ENCODE measurements at regions not wholly inside any gene's neighbourhood (a gene's known extent, or its start where the extent isn't known, plus 50 kb on each side); places are given as distances from the start of the nearest gene placed in this dataset.

GRCh38 chr20:22402550-22402949, 181.8 kb downstream of the FOXA2 start:
- Mint-ChIP-seq H3K9me3 (no peaks in the 10 kb centered on the region), H3K27me3 (ENCODE audit: low read depth) (peaks cover 5% of the 10 kb centered on the region), H3K4me3 (no peak overlapping the region), H3K27ac (no peak overlapping the region), H3K4me1 (ENCODE audit: low read depth) (peaks cover 4% of the 10 kb centered on the region), H3K36me3 (ENCODE audit: low read depth) (no peaks in the 10 kb centered on the region)

- Mint-ChIP-seq H3K27me3 (ENCODE audit: low read depth) (peaks cover 5% of the 10 kb centered on the region), H3K4me1 (ENCODE audit: low read depth) (peaks cover 4% of the 10 kb centered on the region), H3K9me3 (no peaks in the 10 kb centered on the region), H3K4me3 (no peak overlapping the region), H3K36me3 (ENCODE audit: low read depth) (no peaks in the 10 kb centered on the region), H3K27ac (no peak overlapping the region)
These were observed 183.9 kb downstream of the FOXA2 start for GRCh38 chr20:22400440-22400839.

DNA sequence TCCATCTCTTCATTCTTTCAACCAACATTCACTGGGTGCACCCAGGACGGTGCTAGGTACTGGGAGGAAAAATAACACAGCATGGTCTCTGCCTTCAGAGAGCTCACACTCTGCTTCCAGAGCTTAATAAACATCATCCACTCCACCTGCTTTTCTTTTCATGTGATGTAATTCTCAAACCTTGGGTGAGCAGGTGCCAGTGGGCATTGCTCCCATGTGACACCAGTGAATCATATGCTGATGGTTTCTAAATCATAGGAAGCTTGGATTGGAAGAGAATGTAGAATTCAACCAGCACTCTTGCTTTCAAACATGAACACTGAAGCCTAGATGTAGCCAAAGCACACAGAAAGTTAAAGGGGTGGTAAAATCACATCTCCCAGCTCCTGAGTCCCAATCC, 189.8 kb downstream of the FOXA2 start:
- Mint-ChIP-seq H3K36me3 (ENCODE audit: low read depth) (no peaks in the 10 kb centered on the region), H3K4me1 (ENCODE audit: low read depth) (no peaks in the 10 kb centered on the region), H3K27ac (no peak overlapping the region), H3K27me3 (ENCODE audit: low read depth) (no peaks in the 10 kb centered on the region), H3K4me3 (no peak overlapping the region), H3K9me3 (no peaks in the 10 kb centered on the region)

DNA sequence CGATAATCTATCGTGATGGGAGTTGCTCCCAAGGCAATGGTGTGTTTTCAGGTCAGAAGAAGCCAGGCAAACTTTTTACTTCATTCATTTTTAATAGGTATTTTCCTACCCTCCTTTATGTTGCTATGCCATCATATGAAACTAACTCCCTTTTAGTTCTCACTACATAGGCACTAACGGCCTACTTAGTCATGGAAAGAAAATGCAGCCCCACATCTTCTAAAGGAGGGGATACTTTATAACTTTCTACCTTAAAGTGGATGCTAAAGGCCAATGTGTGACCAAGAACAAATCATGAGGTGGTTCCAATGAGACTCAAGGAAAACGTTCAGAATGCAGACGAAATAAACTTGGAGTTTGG, 193.8 kb downstream of the FOXA2 start:
- H3K27ac Mint-ChIP-seq, result no peak overlapping the region
- H3K4me1 Mint-ChIP-seq (ENCODE audit: low read depth), result no peaks in the 10 kb centered on the region
- H3K36me3 Mint-ChIP-seq (ENCODE audit: low read depth), result no peaks in the 10 kb centered on the region
- H3K27me3 Mint-ChIP-seq (ENCODE audit: low read depth), result no peaks in the 10 kb centered on the region
- no peak overlapping the region for H3K4me3 Mint-ChIP-seq
- H3K9me3 Mint-ChIP-seq, result no peaks in the 10 kb centered on the region

DNA sequence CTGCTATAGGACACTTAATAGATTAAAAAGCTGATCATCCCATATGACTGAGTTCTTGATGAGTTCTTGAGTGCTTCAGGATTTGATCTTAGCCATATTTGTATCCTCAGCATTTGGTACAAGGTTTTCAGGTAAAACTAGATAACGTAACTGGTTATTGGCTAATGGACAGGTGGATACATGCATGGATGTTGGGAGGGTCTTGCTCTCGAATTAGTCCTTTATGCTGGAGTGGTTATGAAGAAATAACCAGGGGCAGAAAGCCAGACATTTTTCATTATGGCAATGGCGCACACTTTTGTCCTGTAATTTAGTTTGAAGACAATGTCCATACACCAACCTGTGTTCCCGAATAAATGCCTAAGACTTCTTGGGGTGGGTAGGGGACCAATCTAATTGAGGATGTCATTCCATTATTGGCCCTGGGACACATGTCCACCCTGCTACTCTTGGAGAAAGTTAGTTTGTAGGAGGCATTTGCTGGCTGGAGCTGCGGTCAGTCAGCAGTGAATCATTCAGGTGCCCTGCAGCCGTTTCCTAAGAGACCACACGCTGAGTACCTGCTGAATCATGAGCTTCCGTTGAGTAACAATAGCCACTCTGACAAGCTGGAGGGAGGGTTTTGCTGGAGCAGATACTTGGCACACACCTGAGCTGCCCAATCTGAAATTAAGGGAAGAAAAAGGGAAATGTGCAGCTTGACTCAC, 194.4 kb downstream of the FOXA2 start:
- H3K27me3 Mint-ChIP-seq (ENCODE audit: low read depth), result no peaks in the 10 kb centered on the region
- H3K27ac Mint-ChIP-seq, result no peak overlapping the region
- no peaks in the 10 kb centered on the region for H3K36me3 Mint-ChIP-seq (ENCODE audit: low read depth)
- no peaks in the 10 kb centered on the region for H3K9me3 Mint-ChIP-seq
- no peak overlapping the region for H3K4me3 Mint-ChIP-seq
- H3K4me1 Mint-ChIP-seq (ENCODE audit: low read depth), result no peaks in the 10 kb centered on the region

GRCh38 chr20:22387452-22387851, 196.9 kb downstream of the FOXA2 start:
- no peaks in the 10 kb centered on the region for H3K4me1 Mint-ChIP-seq (ENCODE audit: low read depth)
- H3K27ac Mint-ChIP-seq, result no peak overlapping the region
- H3K36me3 Mint-ChIP-seq (ENCODE audit: low read depth), result no peaks in the 10 kb centered on the region
- H3K4me3 Mint-ChIP-seq, result no peak overlapping the region
- H3K27me3 Mint-ChIP-seq (ENCODE audit: low read depth), result no peaks in the 10 kb centered on the region
- H3K9me3 Mint-ChIP-seq, result no peaks in the 10 kb centered on the region

DNA sequence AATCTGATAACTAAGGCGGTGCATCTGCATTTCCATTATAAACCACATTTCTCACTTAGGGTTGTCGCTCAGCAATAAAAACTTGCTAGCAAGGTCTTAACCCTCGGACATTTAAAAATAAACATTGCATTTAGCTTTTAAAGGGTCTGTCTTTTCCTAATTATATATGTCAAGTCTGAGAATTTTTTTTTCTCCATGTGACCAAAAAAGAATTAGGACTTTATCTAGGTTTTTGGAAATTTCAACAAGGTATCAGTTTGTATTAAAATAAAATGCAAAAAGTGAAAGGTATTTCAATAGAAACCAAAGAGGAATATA, 198.1 kb downstream of the FOXA2 start:
- no peaks in the 10 kb centered on the region for H3K4me1 Mint-ChIP-seq (ENCODE audit: low read depth)
- H3K4me3 Mint-ChIP-seq, result no peak overlapping the region
- H3K9me3 Mint-ChIP-seq, result no peaks in the 10 kb centered on the region
- no peak overlapping the region for H3K27ac Mint-ChIP-seq
- H3K36me3 Mint-ChIP-seq (ENCODE audit: low read depth), result no peaks in the 10 kb centered on the region
- H3K27me3 Mint-ChIP-seq (ENCODE audit: low read depth), result no peaks in the 10 kb centered on the region

- H3K9me3 Mint-ChIP-seq, result no peaks in the 10 kb centered on the region
- H3K36me3 Mint-ChIP-seq (ENCODE audit: low read depth), result no peaks in the 10 kb centered on the region
- no peaks in the 10 kb centered on the region for H3K27me3 Mint-ChIP-seq (ENCODE audit: low read depth)
- H3K4me1 Mint-ChIP-seq (ENCODE audit: low read depth), result no peaks in the 10 kb centered on the region
- H3K4me3 Mint-ChIP-seq, result no peak overlapping the region
- no peak overlapping the region for H3K27ac Mint-ChIP-seq
These were observed 198.6 kb downstream of the FOXA2 start for GRCh38 chr20:22385602-22386305.

DNA sequence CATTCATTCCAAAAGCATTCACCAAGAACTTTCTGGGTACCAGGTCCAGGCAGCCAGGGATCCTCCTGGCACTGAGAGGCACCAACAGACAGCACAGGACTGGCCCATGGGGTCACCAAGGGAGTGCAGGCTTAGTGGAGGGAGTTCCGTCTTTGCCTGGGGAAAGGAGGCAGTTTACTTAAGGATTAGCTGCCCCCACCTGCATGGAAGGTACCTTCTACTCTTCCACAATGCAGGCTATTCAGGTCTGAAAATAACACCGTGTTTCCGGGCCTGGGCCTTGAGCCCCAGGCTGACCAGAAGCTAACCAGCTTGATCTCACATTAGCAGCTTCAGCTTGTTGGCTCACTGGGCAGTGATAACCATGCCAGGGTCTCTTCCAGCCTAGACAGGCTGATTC, 199.4 kb downstream of the FOXA2 start:
- Mint-ChIP-seq H3K27ac (no peak overlapping the region), H3K4me3 (no peak overlapping the region), H3K4me1 (ENCODE audit: low read depth) (no peaks in the 10 kb centered on the region), H3K9me3 (no peaks in the 10 kb centered on the region), H3K36me3 (ENCODE audit: low read depth) (no peaks in the 10 kb centered on the region), H3K27me3 (ENCODE audit: low read depth) (no peaks in the 10 kb centered on the region)

DNA sequence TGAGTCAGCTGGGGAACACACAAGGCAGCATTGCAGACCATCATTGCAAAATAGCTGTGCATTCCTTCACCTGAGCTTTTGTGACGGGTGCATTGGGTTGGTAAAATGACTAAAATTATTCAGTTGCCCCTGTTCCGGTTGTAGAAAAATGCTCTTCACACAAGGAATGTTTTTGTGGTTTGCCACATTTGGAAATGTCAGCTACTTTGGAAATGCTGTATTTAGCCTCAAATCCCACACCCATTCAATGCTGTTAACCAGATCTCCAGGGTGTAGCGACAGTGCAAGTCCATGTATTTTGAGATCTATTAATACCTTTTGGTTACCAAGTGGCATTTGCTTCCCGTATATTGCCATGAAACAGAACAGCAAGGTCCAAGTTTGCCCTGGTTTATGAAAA, 201.2 kb downstream of the FOXA2 start:
- H3K4me3 Mint-ChIP-seq, result no peak overlapping the region
- no peaks in the 10 kb centered on the region for H3K9me3 Mint-ChIP-seq
- no peak overlapping the region for H3K27ac Mint-ChIP-seq
- no peaks in the 10 kb centered on the region for H3K27me3 Mint-ChIP-seq (ENCODE audit: low read depth)
- no peaks in the 10 kb centered on the region for H3K4me1 Mint-ChIP-seq (ENCODE audit: low read depth)
- no peaks in the 10 kb centered on the region for H3K36me3 Mint-ChIP-seq (ENCODE audit: low read depth)

DNA sequence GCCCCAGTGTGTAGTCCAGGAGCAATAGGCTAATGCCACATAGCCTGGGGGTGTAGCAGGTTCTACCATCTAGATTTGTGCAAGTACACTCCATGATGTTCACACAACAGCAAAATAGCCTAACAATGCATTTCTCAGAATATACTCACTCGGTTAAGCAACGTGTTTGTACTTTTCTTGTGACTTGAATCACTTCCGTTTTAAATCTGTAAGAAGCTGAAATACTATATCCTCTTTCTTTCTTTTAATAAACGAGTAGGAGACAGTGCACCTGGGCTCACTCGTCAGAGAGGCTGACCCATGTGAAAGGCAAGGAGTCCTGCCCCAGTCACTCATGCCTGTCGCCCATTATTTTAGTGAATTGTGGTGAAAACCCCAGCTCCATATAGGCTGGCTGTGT, 201.6 kb downstream of the FOXA2 start:
- Mint-ChIP-seq H3K4me3 (no peak overlapping the region), H3K27ac (no peak overlapping the region), H3K27me3 (ENCODE audit: low read depth) (no peaks in the 10 kb centered on the region), H3K4me1 (ENCODE audit: low read depth) (no peaks in the 10 kb centered on the region), H3K36me3 (ENCODE audit: low read depth) (no peaks in the 10 kb centered on the region), H3K9me3 (no peaks in the 10 kb centered on the region)

DNA sequence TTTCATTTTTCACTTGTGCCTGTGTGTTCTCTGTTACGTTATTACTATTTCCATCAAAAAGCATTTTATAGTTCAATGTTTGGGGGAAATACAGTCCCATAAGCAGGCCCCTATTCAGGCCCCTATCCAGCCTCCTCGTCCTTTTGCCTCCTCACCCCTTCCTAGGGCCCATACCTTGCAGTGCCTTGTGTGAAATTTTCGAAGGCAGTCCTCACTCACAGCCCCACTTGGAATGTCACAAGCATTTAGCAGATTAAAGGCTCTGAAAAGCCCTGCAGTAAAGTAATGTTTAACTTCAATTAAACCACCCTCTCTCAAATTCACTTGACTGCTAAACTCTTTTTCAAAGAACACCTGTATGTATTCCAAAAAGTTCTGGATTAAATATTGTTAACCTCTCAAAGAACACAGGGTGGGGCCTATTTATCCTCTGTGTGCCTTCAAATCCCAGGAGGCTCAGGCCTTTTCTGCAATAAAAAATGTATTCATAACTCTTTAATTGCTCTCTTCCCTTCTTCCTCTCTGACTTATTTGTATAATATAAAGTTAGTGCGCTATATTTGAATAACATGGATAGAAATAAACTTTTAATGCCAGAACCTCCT, 202.5 kb downstream of the FOXA2 start:
- Mint-ChIP-seq H3K27me3 (ENCODE audit: low read depth) (no peaks in the 10 kb centered on the region), H3K4me1 (ENCODE audit: low read depth) (no peaks in the 10 kb centered on the region), H3K36me3 (ENCODE audit: low read depth) (no peaks in the 10 kb centered on the region), H3K4me3 (no peak overlapping the region), H3K27ac (no peak overlapping the region), H3K9me3 (no peaks in the 10 kb centered on the region)

DNA sequence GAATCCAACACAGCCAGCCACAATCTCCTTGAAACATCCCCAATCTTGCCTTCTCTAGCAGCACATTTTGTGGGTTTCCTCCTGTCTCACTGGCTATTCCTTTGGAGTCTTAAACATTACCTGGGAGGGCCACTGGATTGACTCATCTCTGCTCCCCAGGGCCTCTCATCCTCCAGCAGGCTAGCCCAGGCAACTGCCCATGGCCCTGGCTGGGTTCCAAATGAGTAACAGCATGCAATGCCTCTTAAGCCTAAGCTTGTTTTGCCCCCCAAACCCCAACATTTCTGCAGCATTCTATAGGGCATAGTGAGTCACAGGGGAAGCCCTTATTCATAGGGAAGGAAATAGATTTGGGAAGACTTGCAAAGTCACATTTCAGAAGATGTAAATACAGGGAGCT, 204.9 kb downstream of the FOXA2 start:
- H3K9me3 Mint-ChIP-seq, result no peaks in the 10 kb centered on the region
- no peaks in the 10 kb centered on the region for H3K4me1 Mint-ChIP-seq (ENCODE audit: low read depth)
- H3K4me3 Mint-ChIP-seq, result no peak overlapping the region
- H3K27ac Mint-ChIP-seq, result no peak overlapping the region
- H3K36me3 Mint-ChIP-seq (ENCODE audit: low read depth), result no peaks in the 10 kb centered on the region
- no peaks in the 10 kb centered on the region for H3K27me3 Mint-ChIP-seq (ENCODE audit: low read depth)

- no peaks in the 10 kb centered on the region for H3K9me3 Mint-ChIP-seq
- no peak overlapping the region for H3K27ac Mint-ChIP-seq
- no peak overlapping the region for H3K4me3 Mint-ChIP-seq
- H3K36me3 Mint-ChIP-seq (ENCODE audit: low read depth), result no peaks in the 10 kb centered on the region
- no peaks in the 10 kb centered on the region for H3K27me3 Mint-ChIP-seq (ENCODE audit: low read depth)
- peaks cover 2% of the 10 kb centered on the region for H3K4me1 Mint-ChIP-seq (ENCODE audit: low read depth)
These were observed 209.4 kb downstream of the FOXA2 start for GRCh38 chr20:22374678-22375590.

DNA sequence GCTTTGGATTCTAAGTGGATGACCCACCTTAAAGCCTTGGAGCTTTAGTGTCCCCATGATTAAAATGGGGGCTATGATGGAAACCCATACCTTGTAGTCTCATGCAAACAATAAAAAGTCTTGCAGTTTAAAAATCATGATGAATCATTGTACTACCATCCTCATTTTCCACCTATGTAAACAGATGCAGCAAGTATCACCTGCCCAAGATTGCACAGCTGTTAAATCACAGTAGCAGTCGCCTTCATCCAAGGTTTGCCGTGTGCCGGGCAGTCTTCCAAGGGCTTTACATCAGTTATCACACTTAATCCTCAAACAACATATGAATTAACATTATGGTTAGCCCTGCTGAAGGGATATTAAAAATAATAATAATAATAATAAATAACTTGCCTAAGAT, 210.3 kb downstream of the FOXA2 start:
- H3K27me3 Mint-ChIP-seq (ENCODE audit: low read depth), result no peaks in the 10 kb centered on the region
- H3K4me1 Mint-ChIP-seq (ENCODE audit: low read depth), result peaks cover 2% of the 10 kb centered on the region
- H3K27ac Mint-ChIP-seq, result no peak overlapping the region
- no peak overlapping the region for H3K4me3 Mint-ChIP-seq
- H3K36me3 Mint-ChIP-seq (ENCODE audit: low read depth), result no peaks in the 10 kb centered on the region
- no peaks in the 10 kb centered on the region for H3K9me3 Mint-ChIP-seq

All from T-helper 1 cell treated with Interleukin-12 subunit alpha and Interleukin-12 subunit beta and Interleukin-4 antibody, amounts not matched to agents 30 μg/mL and 1 μg/mL, for 36 hours (primary cell).